Epithelial cell of esophagus (primary cell): ENCODE measurements at regions not wholly inside any gene's neighbourhood (a gene's known extent, or its start where the extent isn't known, plus 50 kb on each side); places are given as distances from the start of the nearest gene placed in this dataset.

ENCODE experiments used
- DNase-seq: peaks from one replicate; pipeline ENCODE4 v3.0.0; 2010; ENCODE audit warnings: low read depth
- H3K4me3 ChIP-seq: 2 replicates; pipeline ENCODE4 v1.5.1; 2011; ENCODE audit warnings: mild to moderate bottlenecking, low read length, control low read depth
- TF ChIP-seq, protein P1 (sequence below): IDR thresholded peaks from 2 replicates; pipeline ENCODE4 v1.5.1; 2011; ENCODE audit warnings: low read depth, mild to moderate bottlenecking, low read length, control low read depth, inconsistent platforms; ENCODE audit not compliant: insufficient read depth; ENCODE audit errors: missing control alignments

DNA sequence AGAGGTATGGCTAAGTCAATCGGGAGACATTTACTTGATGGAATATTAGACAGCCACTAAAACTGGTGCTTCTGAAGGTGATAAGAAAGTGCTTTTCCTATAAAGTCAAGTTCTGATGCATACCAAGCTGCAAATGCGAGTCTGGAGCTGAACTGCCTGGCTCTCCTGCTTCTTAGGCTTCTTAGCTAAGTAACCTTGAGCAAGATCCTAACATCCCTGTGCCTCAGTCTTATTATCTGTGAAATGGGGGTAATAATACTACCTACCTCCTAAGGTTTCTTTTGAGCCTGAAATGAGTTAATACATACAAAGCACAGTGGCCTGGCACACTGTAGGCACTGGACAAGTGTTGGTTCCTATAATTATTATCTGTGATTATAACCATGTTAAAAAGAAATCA lies 64.5 kb downstream of the ZIC5 start:
- DNase-seq: no peak
- no peak overlapping the region for H3K4me3 ChIP-seq
- TF ChIP-seq, protein P1, sequence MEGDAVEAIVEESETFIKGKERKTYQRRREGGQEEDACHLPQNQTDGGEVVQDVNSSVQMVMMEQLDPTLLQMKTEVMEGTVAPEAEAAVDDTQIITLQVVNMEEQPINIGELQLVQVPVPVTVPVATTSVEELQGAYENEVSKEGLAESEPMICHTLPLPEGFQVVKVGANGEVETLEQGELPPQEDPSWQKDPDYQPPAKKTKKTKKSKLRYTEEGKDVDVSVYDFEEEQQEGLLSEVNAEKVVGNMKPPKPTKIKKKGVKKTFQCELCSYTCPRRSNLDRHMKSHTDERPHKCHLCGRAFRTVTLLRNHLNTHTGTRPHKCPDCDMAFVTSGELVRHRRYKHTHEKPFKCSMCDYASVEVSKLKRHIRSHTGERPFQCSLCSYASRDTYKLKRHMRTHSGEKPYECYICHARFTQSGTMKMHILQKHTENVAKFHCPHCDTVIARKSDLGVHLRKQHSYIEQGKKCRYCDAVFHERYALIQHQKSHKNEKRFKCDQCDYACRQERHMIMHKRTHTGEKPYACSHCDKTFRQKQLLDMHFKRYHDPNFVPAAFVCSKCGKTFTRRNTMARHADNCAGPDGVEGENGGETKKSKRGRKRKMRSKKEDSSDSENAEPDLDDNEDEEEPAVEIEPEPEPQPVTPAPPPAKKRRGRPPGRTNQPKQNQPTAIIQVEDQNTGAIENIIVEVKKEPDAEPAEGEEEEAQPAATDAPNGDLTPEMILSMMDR: no peak

DNA sequence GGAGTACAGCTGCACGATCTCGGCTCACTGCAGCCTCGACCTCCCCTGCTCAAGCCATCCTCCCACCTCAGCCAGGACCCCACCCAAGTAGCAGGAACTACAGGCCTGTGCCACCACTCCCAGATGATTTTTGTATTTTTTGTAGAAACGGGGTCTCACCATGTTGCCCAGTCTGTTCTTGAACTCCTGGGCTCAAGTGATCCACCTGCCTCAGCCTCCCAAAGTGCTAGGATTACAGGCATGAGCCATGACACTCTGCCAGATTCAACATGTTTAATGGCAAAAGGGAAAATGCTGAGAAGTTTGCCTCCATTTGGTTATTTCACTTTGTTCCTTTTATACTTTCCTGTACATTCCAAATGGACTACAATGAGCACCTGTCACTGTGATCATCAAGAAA lies 65.8 kb downstream of the ZIC5 start:
- no peak for DNase-seq
- TF ChIP-seq, protein P1: no peak
- H3K4me3 ChIP-seq: no peak overlapping the region

DNA sequence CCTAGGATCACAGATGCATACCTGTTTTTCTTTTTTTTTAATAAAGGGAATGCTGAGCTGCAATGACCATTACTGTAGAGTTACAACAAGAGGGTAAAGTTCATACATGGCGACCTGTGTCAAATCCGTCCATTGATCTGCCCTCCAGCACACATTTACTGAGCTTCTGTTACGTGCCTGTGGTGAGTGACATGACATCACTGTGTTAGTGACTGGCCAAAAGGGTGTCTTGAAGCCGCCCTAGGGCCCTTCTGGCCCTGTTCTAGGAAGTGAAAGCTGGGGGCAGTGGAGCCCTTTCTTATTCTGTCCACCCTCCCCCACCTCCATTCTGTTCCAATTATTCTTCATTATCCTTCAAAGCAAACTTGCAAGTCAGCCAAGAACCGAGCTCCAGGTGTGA lies 66.3 kb downstream of the ZIC5 start:
- DNase-seq: no peak
- no peak overlapping the region for H3K4me3 ChIP-seq
- TF ChIP-seq, protein P1: no peak

DNA sequence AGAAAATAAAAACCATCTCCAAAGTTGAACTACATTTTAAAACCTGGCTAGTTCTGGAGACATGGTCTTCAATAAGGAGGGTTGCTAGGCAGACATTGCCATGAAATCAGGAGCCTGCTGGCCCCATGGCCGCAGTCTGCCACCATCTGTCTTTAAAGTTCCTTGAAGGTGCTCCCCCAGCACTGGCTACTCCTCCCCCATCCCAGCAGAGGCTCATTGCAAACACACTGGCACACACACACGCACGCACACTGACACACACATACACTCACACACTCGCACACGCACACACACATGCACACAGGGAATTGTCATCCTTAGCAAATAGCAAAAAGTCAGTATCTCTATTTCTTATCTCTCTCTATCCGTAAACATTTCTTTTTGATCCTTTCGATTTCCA lies 68.4 kb downstream of the ZIC5 start:
- DNase-seq: no peak
- TF ChIP-seq, protein P1: no peak
- H3K4me3 ChIP-seq: no peak overlapping the region

DNA sequence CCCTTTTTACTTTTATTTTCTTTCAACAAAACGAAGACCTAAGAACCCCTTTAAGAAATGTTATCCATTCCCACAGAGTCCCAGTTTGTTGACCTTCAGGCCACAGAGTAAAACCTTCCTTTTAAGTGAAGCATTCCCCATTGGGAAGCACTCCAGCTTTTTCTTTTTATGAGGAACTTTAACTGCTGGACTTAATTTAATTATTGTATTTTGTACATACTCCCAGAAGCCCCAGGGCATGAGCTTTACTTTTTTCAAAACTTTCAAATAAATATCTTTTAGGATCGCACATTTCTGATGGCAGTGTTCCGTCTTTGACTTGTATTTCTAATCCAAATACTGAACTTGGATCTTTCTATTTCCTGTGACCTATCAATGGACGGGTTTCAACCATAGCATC lies 68.9 kb downstream of the ZIC5 start:
- no peak for DNase-seq
- TF ChIP-seq, protein P1: no peak
- no peak overlapping the region for H3K4me3 ChIP-seq

DNA sequence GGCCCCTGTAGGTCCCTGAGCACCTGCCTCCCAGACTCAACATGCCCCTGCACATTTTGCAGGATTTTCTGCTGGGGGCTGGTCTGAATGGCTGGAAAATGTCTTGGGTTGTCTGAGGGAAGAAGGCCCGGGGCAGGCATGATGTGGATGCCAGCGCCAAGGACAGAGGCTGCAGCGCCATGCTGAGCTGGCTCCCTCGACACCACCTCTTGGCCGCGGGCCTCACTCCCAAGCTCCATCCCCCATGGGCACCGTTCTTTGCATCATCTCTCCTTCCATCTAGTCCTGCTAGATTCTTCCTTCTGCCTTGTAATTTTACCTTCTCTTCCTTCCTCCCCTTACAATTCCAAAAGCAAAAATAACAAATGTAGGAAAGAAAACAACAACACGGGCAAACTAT lies 70.6 kb downstream of the ZIC5 start:
- TF ChIP-seq, protein P1: no peak
- no peak overlapping the region for H3K4me3 ChIP-seq
- DNase-seq: no peak

DNA sequence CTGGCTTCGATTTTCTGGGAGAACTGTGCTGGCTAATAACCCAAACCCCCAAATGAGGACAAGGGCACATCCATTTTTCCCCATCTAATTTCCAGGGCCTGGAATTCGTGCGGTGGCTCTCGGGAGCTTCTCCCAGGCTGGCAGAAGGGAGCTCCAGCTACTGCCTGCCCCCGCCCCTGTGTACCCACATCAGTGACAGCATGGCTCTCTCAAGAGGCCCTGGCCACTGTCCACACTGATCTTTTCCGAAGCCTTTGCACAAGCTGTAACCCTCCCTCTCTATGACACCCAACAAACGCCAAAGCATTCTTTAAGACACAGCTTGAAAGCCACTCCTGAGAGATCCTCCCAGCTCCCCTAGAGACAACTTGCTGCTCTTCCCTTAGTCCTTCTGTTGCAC lies 73.1 kb downstream of the ZIC5 start:
- TF ChIP-seq, protein P1: no peak
- no peak for DNase-seq

More for the DNA sequence above, 73.1 kb downstream of the ZIC5 start:
- H3K4me3 ChIP-seq: no peak overlapping the region
